K562 (cell line): ENCODE measurements at regions not wholly inside any gene's neighbourhood (a gene's known extent, or its start where the extent isn't known, plus 50 kb on each side); places are given as distances from the start of the nearest gene placed in this dataset.
A peak's percentile ranks its signal among the peaks of the same experiment; 100 is the strongest.

Experiments
- BRCA1 ChIP-seq, 2 experiments: fragments of 450-650 bp in 1 of 2; sonication (generic) in 1 of 2; formaldehyde crosslinking in 1 of 2; IDR thresholded peaks; 2 replicates each; pipeline versions ENCODE4 v1.5.0 to v1.6.1; 2017 to 2020; ENCODE audit warnings: mild to moderate bottlenecking in 1 of 2, missing genetic modification reagents in 1 of 2
- CHD2 ChIP-seq: IDR thresholded peaks from 2 replicates; pipeline ENCODE4 v1.6.1; 2011; ENCODE audit warnings: low read depth, low read length
- CTBP1 ChIP-seq: fragments of 450-650 bp; IDR thresholded peaks from 2 replicates; pipeline ENCODE4 v1.6.1; 2016; ENCODE audit warnings: borderline replicate concordance
- DMBX1 ChIP-seq: fragments of 250-450 bp; sonication (Bioruptor Pico); IDR thresholded peaks from 2 replicates; pipeline ENCODE4 v1.8.0; 2022; ENCODE audit warnings: inconsistent platforms, mild to moderate bottlenecking, moderate library complexity, borderline replicate concordance
- HDAC8 ChIP-seq: fragments of 450-650 bp; IDR thresholded peaks from 2 replicates; pipeline ENCODE4 v1.6.1; 2016; ENCODE audit warnings: mild to moderate bottlenecking, missing genetic modification characterization, moderate library complexity, missing compliant biosample characterization
- LCOR ChIP-seq: sonication (generic); formaldehyde crosslinking; IDR thresholded peaks from 2 replicates; pipeline ENCODE4 v1.8.0; 2022; ENCODE audit warnings: mild to moderate bottlenecking, missing genetic modification reagents
- POLR2G ChIP-seq: fragments of 200-400 bp; formaldehyde crosslinking; IDR thresholded peaks from 2 replicates; pipeline ENCODE4 v1.6.1; 2017; ENCODE audit warnings: low read depth, mild to moderate bottlenecking, antibody characterized with exemption, low read length, moderate library complexity
- POU5F1 ChIP-seq: fragments of 150-350 bp; IDR thresholded peaks from 2 replicates; pipeline ENCODE4 v1.6.1; 2014; ENCODE audit warnings: borderline replicate concordance, low read length, low read depth, mild to moderate bottlenecking; ENCODE audit not compliant: partially characterized antibody
- PTTG1 ChIP-seq: fragments of 450-650 bp; IDR thresholded peaks from 2 replicates; pipeline ENCODE4 v1.6.1; 2016; ENCODE audit warnings: low read depth, mild to moderate bottlenecking, missing genetic modification characterization, missing compliant biosample characterization
- RCOR1 ChIP-seq, 2 experiments: IDR thresholded peaks; 2 replicates each; pipeline ENCODE4 v1.6.1; 2012; ENCODE audit warnings: low read depth in 2 of 2, low read length in 2 of 2, borderline replicate concordance in 1 of 2, improper control_type of control experiment in 1 of 2
- SRF ChIP-seq, 2 experiments: fragments of 250-450, 450-650 bp in 1 of 2; sonication (Bioruptor Pico) in 1 of 2; sonication (generic) in 1 of 2; formaldehyde crosslinking; IDR thresholded peaks; 2 replicates each; pipeline versions ENCODE4 v1.5.0 to v1.5.1; 2020 to 2022; ENCODE audit warnings: mild to moderate bottlenecking in 1 of 2, missing genetic modification reagents in 1 of 2
- SRSF9 ChIP-seq: fragments of 200-400 bp; formaldehyde crosslinking; IDR thresholded peaks from 2 replicates; pipeline ENCODE4 v1.6.1; 2017; ENCODE audit warnings: low read depth, low read length, borderline replicate concordance
- TCF15 ChIP-seq: fragments of 250-450 bp; sonication (Bioruptor Pico); IDR thresholded peaks from 2 replicates; pipeline ENCODE4 v1.8.0; 2022; ENCODE audit warnings: moderate library complexity, mild to moderate bottlenecking, inconsistent platforms
- TFAM ChIP-seq: fragments of 250-450 bp; sonication (Bioruptor Pico); conservative IDR thresholded peaks from 2 replicates; pipeline ENCODE4 v1.5.0; 2021; ENCODE audit warnings: mild to moderate bottlenecking, moderate library complexity
- YBX1 ChIP-seq: fragments of 450-650 bp; IDR thresholded peaks from 2 replicates; pipeline ENCODE4 v1.7.1; 2016; ENCODE audit warnings: mild to moderate bottlenecking
- ZNF431 ChIP-seq: sonication (generic); formaldehyde crosslinking; IDR thresholded peaks from 2 replicates; pipeline ENCODE4 v1.8.0; 2022; ENCODE audit warnings: mild to moderate bottlenecking, missing genetic modification reagents
- ZNF551 ChIP-seq: fragments of 250-450 bp; sonication (Bioruptor Pico); IDR thresholded peaks from 2 replicates; pipeline ENCODE4 v1.5.0; 2021; ENCODE audit warnings: mild to moderate bottlenecking, moderate library complexity
- ZNF717 ChIP-seq: fragments of 250-450 bp; sonication (Bioruptor Pico); IDR thresholded peaks from 2 replicates; pipeline ENCODE4 v1.5.0; 2021
- ZNF830 ChIP-seq: fragments of 250-450 bp; sonication (Bioruptor Pico); IDR thresholded peaks from 2 replicates; pipeline ENCODE4 v1.5.0; 2021; ENCODE audit warnings: mild to moderate bottlenecking
- TF ChIP-seq, protein P1 (sequence below): fragments of 450-650 bp; formaldehyde crosslinking; IDR thresholded peaks from 2 replicates; pipeline ENCODE4 v1.4.0; 2020; ENCODE audit warnings: mild to moderate bottlenecking, mixed read lengths
- TF ChIP-seq, protein P2 (sequence below): IDR thresholded peaks from 2 replicates; pipeline ENCODE4 v1.6.1; 2014; ENCODE audit warnings: antibody characterized with exemption
- TF ChIP-seq, protein P3 (sequence below): sonication (generic); formaldehyde crosslinking; IDR thresholded peaks from 2 replicates; pipeline ENCODE4 v1.9.0; 2022; ENCODE audit warnings: mild to moderate bottlenecking, missing genetic modification reagents
- TF ChIP-seq, protein P4 (sequence below): fragments of 450-650 bp; conservative IDR thresholded peaks from 2 replicates; pipeline ENCODE4 v1.6.1; 2016; ENCODE audit warnings: missing genetic modification characterization, low read depth, mild to moderate bottlenecking, missing compliant biosample characterization, moderate library complexity

GRCh38 chr9:129491487-129491855 lies 129.4 kb downstream of the C9orf50 start (continued):
- TF ChIP-seq, protein P1, sequence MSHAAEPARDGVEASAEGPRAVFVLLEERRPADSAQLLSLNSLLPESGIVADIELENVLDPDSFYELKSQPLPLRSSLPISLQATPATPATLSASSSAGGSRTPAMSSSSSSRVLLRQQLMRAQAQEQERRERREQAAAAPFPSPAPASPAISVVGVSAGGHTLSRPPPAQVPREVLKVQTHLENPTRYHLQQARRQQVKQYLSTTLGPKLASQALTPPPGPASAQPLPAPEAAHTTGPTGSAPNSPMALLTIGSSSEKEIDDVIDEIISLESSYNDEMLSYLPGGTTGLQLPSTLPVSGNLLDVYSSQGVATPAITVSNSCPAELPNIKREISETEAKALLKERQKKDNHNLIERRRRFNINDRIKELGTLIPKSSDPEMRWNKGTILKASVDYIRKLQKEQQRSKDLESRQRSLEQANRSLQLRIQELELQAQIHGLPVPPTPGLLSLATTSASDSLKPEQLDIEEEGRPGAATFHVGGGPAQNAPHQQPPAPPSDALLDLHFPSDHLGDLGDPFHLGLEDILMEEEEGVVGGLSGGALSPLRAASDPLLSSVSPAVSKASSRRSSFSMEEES (CRISPR knock-in tag) = peak; percentile 80
- TF ChIP-seq ZNF551 (no peak), BRCA1 (IDR thresholded peaks at IDR 0.05) (no peak), BRCA1 (CRISPR knock-in tag; IDR thresholded peaks at IDR 0.05) (no peak), YBX1 (no peak), ZNF830 (CRISPR knock-in tag) (no peak), ZNF717 (no peak), CHD2 (no peak), HDAC8 (tag) (no peak), DMBX1 (CRISPR knock-in tag) (peak; percentile 27; the same call in 1 of the 2 replicates), POLR2G (peak; percentile 52; the same call in 1 of the 2 replicates), POU5F1 (no peak), ZNF431 (no peak), LCOR (CRISPR knock-in tag) (no peak), CTBP1 (peak; percentile 22; the same call in 1 of the 2 replicates), SRF (CRISPR knock-in tag; IDR thresholded peaks at IDR 0.05) (no peak), TCF15 (CRISPR knock-in tag) (no peak), RCOR1 (IDR thresholded peaks at IDR 0.05; ENCODE audit: borderline replicate concordance in 1 of 2, low read depth in 2 of 2, low read length in 2 of 2) (no peak), SRSF9 (no peak), TFAM (no peak), PTTG1 (no peak)
- TF ChIP-seq, protein P2, sequence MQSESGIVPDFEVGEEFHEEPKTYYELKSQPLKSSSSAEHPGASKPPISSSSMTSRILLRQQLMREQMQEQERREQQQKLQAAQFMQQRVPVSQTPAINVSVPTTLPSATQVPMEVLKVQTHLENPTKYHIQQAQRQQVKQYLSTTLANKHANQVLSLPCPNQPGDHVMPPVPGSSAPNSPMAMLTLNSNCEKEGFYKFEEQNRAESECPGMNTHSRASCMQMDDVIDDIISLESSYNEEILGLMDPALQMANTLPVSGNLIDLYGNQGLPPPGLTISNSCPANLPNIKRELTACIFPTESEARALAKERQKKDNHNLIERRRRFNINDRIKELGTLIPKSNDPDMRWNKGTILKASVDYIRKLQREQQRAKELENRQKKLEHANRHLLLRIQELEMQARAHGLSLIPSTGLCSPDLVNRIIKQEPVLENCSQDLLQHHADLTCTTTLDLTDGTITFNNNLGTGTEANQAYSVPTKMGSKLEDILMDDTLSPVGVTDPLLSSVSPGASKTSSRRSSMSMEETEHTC = no peak
- TF ChIP-seq, protein P3, sequence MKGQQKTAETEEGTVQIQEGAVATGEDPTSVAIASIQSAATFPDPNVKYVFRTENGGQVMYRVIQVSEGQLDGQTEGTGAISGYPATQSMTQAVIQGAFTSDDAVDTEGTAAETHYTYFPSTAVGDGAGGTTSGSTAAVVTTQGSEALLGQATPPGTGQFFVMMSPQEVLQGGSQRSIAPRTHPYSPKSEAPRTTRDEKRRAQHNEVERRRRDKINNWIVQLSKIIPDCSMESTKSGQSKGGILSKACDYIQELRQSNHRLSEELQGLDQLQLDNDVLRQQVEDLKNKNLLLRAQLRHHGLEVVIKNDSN (CRISPR knock-in tag) = peak; percentile 95
- TF ChIP-seq, protein P4, sequence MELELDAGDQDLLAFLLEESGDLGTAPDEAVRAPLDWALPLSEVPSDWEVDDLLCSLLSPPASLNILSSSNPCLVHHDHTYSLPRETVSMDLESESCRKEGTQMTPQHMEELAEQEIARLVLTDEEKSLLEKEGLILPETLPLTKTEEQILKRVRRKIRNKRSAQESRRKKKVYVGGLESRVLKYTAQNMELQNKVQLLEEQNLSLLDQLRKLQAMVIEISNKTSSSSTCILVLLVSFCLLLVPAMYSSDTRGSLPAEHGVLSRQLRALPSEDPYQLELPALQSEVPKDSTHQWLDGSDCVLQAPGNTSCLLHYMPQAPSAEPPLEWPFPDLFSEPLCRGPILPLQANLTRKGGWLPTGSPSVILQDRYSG (tag) = no peak
